HG03039 (cell line): ENCODE measurements at regions not wholly inside any gene's neighbourhood (a gene's known extent, or its start where the extent isn't known, plus 50 kb on each side); places are given as distances from the start of the nearest gene placed in this dataset.
A peak's percentile ranks its signal among the peaks of the same experiment; 100 is the strongest.

ENCODE experiments used
- ATAC-seq: cut with Tn5 transposase; IDR thresholded peaks from one replicate; pipeline ENCODE4 v1.9.1; 2021; ENCODE audit warnings: mild to moderate bottlenecking, moderate library complexity; ENCODE audit not compliant: unreplicated experiment

- ATAC-seq, result no peak
These were observed 52.4 kb upstream of the UPP2 start for GRCh38 chr2:158049129-158049855.

GRCh38 chr2:158048327-158048726, 53.3 kb upstream of the UPP2 start:
- no peak for ATAC-seq

- no peak for ATAC-seq
These were observed 54.5 kb upstream of the UPP2 start for GRCh38 chr2:158047156-158047611.

GRCh38 chr2:158046121-158046880, 55.4 kb upstream of the UPP2 start:
- no peak for ATAC-seq

- no peak for ATAC-seq
These were observed 56.3 kb upstream of the UPP2 start for GRCh38 chr2:158045362-158045761.

GRCh38 chr2:158043181-158043948, 58.3 kb upstream of the UPP2 start:
- ATAC-seq, result no peak

- no peak for ATAC-seq
These were observed 59.0 kb upstream of the UPP2 start for GRCh38 chr2:158042666-158043065.

- no peak for ATAC-seq
These were observed 59.4 kb upstream of the UPP2 start for GRCh38 chr2:158042245-158042644.

DNA sequence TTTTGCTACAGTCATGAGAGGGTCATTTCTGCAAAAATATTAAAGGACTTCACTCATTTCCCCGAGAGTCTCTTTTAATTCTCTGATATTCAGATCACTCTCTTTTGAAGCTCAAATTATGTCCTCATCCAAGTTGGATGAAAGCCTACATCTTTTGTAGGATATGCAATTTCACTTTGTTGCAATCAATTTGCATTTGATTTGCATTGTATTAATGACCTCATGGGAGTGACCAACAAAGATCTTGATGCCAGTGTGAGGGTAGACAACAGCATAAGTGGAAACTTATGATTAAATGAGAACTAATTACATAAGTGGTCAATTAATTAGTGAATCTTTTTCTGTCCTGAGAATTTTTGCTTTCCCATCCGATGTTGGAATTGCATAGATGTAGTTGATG, 60.3 kb upstream of the UPP2 start:
- no peak for ATAC-seq

- ATAC-seq, result no peak
These were observed 62.8 kb upstream of the UPP2 start for GRCh38 chr2:158038901-158039300.

GRCh38 chr2:158034198-158034866, 67.3 kb upstream of the UPP2 start:
- no peak for ATAC-seq

DNA sequence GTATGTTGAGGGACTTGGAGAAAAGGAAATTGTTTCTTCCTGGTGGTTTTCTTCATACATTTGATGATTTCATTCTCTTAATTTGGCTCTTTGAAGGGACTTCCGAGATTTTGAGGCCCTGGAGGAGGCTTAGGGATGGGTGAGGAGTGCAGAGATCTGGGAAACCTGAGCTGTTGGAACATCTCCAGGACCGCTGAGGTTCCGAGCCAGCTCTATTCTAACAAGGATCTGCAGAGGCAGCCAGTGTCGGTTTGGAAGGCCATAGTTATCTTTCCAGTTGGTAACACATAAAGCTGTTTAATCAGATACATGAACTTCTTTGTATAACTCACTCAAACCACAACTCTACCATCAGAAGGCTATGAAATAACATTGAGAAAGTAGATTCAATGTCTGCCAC, 70.3 kb upstream of the UPP2 start:
- ATAC-seq, result no peak

GRCh38 chr2:158025255-158025996, 76.2 kb upstream of the UPP2 start:
- no peak for ATAC-seq

DNA sequence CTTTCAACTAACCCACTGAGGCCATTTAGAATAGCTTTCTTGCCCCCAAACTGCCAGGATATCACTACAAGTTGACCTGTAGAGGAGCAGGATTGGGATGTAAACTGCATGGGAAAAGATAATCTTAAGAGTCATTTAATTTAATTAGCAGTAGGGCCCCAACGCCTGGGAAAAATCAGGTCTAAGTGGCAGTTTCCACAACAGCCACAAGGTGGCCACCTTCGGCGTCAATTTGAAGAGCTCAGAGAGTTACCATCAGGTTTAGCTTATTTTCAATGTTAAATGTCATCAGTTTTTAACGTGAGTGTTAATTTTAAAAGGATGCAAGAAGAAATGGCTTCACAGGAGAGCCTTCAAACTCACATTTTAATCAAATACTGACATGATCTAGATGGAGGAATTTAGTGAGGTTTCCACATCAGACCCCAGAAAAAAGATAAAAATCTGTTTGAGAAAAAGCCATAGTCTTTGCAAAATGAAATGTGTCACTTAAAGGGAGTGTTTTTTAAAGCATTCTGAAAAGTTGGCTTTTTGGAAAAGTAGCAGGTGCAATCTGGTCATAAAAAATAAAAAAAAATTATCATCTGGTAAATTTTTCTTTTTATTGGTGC, 77.3 kb upstream of the UPP2 start:
- ATAC-seq, result peak; percentile 71

DNA sequence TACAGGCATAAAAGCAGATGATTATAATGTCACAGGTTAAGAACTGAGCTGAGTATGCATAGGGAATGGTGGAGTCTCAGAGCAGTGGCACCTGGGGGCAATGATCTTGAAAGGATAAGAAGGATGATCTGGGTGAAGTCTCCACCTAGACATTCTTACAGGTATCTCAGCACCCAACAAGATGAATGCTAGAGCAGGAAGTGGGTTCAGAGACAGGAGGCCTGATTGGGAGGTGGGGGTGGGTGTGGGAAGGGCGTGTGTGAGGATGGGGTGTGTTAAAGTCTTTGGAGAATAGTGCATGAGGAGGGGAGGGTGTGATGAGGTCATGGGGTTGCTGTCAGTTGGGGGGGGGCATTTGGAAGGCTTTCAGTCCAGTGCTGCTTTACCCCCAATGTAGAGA, 78.8 kb upstream of the UPP2 start:
- no peak for ATAC-seq

DNA sequence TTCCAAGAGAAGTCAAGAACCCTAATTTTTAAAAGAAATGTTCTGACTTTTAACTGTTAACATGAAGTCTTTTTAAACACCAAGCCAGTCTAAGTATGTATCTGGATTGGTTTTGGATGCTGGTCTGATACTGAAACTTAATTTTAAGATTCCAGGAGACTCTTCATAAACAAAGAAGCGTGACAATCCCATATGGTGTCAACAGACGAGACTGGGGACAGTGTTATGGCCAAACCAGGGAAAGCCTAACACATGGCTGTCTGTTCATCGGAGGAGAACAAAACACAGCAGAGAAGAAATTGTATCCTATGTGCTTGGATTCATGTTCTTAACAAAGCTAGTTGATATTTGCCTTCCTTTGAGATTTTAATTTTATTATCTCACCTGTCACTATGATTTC, 80.5 kb upstream of the UPP2 start:
- no peak for ATAC-seq

GRCh38 chr2:158015428-158016076, 86.1 kb upstream of the UPP2 start:
- no peak for ATAC-seq

DNA sequence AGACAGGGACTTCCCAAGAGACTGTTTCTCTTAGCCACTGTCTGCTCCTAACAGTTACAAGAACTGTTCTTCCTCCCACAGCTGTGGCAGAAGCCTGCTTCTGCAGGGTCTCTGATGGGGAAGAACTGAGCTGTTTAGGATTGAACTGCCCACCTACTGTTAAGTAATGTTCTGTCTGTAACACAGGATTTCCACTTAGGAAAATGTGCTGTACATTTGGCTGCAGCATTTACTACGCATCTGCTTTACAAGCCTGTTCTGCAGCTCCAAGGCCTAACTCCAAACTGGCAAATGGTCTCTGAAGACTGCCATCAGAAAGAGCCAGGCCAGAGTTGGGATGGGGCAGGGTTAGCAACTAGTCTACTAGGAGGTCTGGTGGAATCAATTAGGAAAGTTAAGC, 87.8 kb upstream of the UPP2 start:
- no peak for ATAC-seq

DNA sequence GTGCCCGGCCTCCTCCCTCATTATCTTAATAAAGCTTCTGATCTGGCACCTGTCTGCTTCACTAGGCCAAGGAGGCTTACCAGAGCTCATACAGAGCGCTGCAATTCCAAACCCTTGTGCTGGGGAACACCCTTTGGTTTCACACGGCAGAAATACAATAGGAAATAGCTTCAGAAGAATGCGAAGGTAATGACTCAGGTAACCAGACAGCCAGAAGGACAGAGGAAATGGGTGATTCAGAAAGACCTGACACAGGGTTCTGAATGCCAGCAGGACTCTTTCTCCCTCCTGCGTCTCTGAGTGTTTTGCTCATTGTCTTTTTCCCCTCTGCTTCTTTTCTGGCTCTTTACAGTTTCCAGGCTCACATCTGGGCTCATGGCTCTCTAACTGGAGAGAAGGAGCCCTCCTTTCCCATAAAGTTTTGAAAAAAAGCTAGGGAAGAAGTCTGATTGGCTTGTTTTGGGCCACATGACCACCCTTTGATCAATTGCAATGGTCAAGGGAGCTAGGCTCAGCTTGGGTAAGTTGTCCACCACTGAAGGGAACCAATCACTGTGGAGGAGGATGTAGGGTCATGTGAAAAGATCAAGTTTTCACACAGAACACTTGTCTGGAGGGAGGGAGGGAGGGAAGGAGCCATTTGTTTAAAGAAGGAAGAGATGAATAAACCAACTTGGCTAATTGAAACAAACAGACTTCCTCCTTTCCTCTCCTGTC, 90.5 kb upstream of the UPP2 start:
- no peak for ATAC-seq
